IMR-90 (cell line): ENCODE measurements at regions not wholly inside any gene's neighbourhood (a gene's known extent, or its start where the extent isn't known, plus 50 kb on each side); places are given as distances from the start of the nearest gene placed in this dataset.

ENCODE experiments used
- ATAC-seq: fragments of 200-7000 bp; cut with Tn5 transposase; 2 replicates; pipeline ENCODE4 v1.9.1; 2020; ENCODE audit warnings: low read depth, mild to moderate bottlenecking, moderate library complexity
- BruUV-seq: library from RNA; stranded (reverse); fragments of 400-500 nt; replicated peaks from 2 replicates; lab custom pipeline; 2021; lab: Mats Ljungman, UMichigan
- CTCF ChIA-PET: fragments of 300-600 bp; formaldehyde crosslinking; extraction: SDS; loops from one replicate; lab custom pipeline; 2021; ENCODE audit warnings: antibody characterized with exemption; lab: Yijun Ruan, JAX
- POLR2A ChIA-PET: fragments of 300-600 bp; sonication (Branson Sonifier 250); formaldehyde crosslinking; loops from one replicate; lab custom pipeline; 2022; ENCODE audit warnings: antibody characterized with exemption; ENCODE audit not compliant: unreplicated experiment; lab: Charles Lee
- DNase-seq: peaks from one replicate; pipeline ENCODE4 v3.0.0; 2013
- H2AFZ ChIP-seq: replicated peaks from 2 replicates; pipeline ENCODE3; 2013; ENCODE audit warnings: low read length, mild to moderate bottlenecking; ENCODE audit not compliant: poor library complexity
- H2AK5ac ChIP-seq: 2 replicates; pipeline ENCODE4 v1.6.1; 2013; ENCODE audit warnings: low read depth, low read length, inconsistent platforms
- H2AK9ac ChIP-seq: replicated peaks from 2 replicates; pipeline ENCODE3; 2013; ENCODE audit warnings: mild to moderate bottlenecking, low read depth, low read length, moderate library complexity; ENCODE audit not compliant: poor library complexity
- H2BK120ac ChIP-seq: 2 replicates; pipeline ENCODE4 v1.6.1; 2013; ENCODE audit warnings: low read depth, low read length, inconsistent platforms
- H2BK15ac ChIP-seq: 3 replicates; pipeline ENCODE4 v1.6.1; 2013; ENCODE audit warnings: low read depth, low read length, inconsistent platforms
- H2BK20ac ChIP-seq: 2 replicates; pipeline ENCODE4 v1.6.1; 2013; ENCODE audit warnings: low read depth, mild to moderate bottlenecking, inconsistent platforms, low read length, moderate library complexity
- H2BK5ac ChIP-seq: 2 replicates; pipeline ENCODE4 v1.6.1; 2013; ENCODE audit warnings: mild to moderate bottlenecking, low read depth, low read length, inconsistent platforms; ENCODE audit not compliant: poor library complexity, severe bottlenecking
- H3K14ac ChIP-seq: replicated peaks from 2 replicates; pipeline ENCODE4 v1.6.1; 2013; ENCODE audit warnings: low read depth, low read length, inconsistent platforms
- H3K18ac ChIP-seq: 2 replicates; pipeline ENCODE4 v1.6.1; 2013; ENCODE audit warnings: low read depth, low read length, control low read depth
- H3K23ac ChIP-seq: 2 replicates; pipeline ENCODE4 v1.6.1; 2013; ENCODE audit warnings: low read depth, low read length, inconsistent platforms
- H3K27ac ChIP-seq: 2 replicates; pipeline ENCODE4 v1.5.1; 2013; ENCODE audit warnings: mild to moderate bottlenecking, control low read depth, low read length; ENCODE audit not compliant: insufficient read depth
- H3K27me3 ChIP-seq: 2 replicates; pipeline ENCODE4 v1.6.1; 2013; ENCODE audit warnings: low read length; ENCODE audit not compliant: control insufficient read depth, insufficient read depth
- H3K36me3 ChIP-seq: 2 replicates; pipeline ENCODE4 v1.6.1; 2013; ENCODE audit warnings: low read length, mixed read lengths; ENCODE audit not compliant: control insufficient read depth, insufficient read depth
- H3K4ac ChIP-seq: 2 replicates; pipeline ENCODE4 v1.6.1; 2013; ENCODE audit warnings: low read depth, low read length, inconsistent platforms
- H3K4me1 ChIP-seq: 2 replicates; pipeline ENCODE4 v1.6.1; 2013; ENCODE audit warnings: low read length, mixed read lengths; ENCODE audit not compliant: control insufficient read depth, insufficient read depth
- H3K4me2 ChIP-seq: 2 replicates; pipeline ENCODE4 v1.6.1; 2013; ENCODE audit warnings: low read depth, mild to moderate bottlenecking, control low read depth, low read length, moderate library complexity
- H3K4me3 ChIP-seq: 2 replicates; pipeline ENCODE4 v1.5.1; 2013; ENCODE audit warnings: low read depth, mild to moderate bottlenecking, control low read depth, low read length, moderate library complexity; ENCODE audit not compliant: insufficient read depth
- H3K56ac ChIP-seq: 2 replicates; pipeline ENCODE4 v1.6.1; 2013; ENCODE audit warnings: low read length, inconsistent platforms; ENCODE audit not compliant: insufficient read depth; ENCODE audit errors: extremely low read depth
- H3K79me1 ChIP-seq, 2 experiments: 2 replicates each; pipeline ENCODE4 v1.6.1; 2013; ENCODE audit warnings: low read length in 2 of 2, inconsistent platforms in 1 of 2, low read depth in 1 of 2
- H3K9ac ChIP-seq: 2 replicates; pipeline ENCODE4 v1.6.1; 2013; ENCODE audit warnings: low read depth, low read length, control low read depth
- H3K9me1 ChIP-seq: 2 replicates; pipeline ENCODE4 v1.6.1; 2013; ENCODE audit warnings: low read length, inconsistent platforms; ENCODE audit not compliant: insufficient read depth
- H3K9me3 ChIP-seq: 2 replicates; pipeline ENCODE4 v1.6.1; 2013; ENCODE audit warnings: low read length; ENCODE audit not compliant: control insufficient read depth, insufficient read depth
- H4K20me1 ChIP-seq: 2 replicates; pipeline ENCODE4 v1.6.1; 2013; ENCODE audit warnings: low read length, inconsistent platforms; ENCODE audit not compliant: insufficient read depth
- H4K5ac ChIP-seq: 2 replicates; pipeline ENCODE4 v1.6.1; 2013; ENCODE audit warnings: mild to moderate bottlenecking, low read depth, low read length, control low read depth
- H4K8ac ChIP-seq, 2 experiments: 2 replicates each; pipeline ENCODE4 v1.6.1; 2013; ENCODE audit warnings: low read depth in 2 of 2, low read length in 2 of 2, control low read depth in 1 of 2, inconsistent platforms in 1 of 2
- H4K91ac ChIP-seq: 2 replicates; pipeline ENCODE4 v1.6.1; 2013; ENCODE audit warnings: low read depth, low read length, inconsistent platforms; ENCODE audit not compliant: insufficient read depth
- BHLHE40 ChIP-seq: fragments of 150-350 bp; IDR thresholded peaks from 2 replicates; pipeline ENCODE4 v1.6.1; 2016; ENCODE audit warnings: mild to moderate bottlenecking, low read depth, low read length
- CEBPB ChIP-seq: IDR thresholded peaks from 2 replicates; pipeline ENCODE4 v1.6.1; 2012; ENCODE audit warnings: low read depth, low read length, improper control_type of control experiment
- SMC3 ChIP-seq: fragments of 150-350 bp; IDR thresholded peaks from 2 replicates; pipeline ENCODE4 v1.6.1; 2016; ENCODE audit warnings: low read depth, mild to moderate bottlenecking, antibody characterized with exemption, low read length, moderate library complexity
- WGBS, 2 experiments: methylation state at CpG; one replicate each; pipeline versions ENCODE4 v1.1.5 to v1.1.7; 2013; ENCODE audit warnings: missing lambda C conversion rate in 2 of 2; ENCODE audit not compliant: insufficient read length in 1 of 2; ENCODE audit errors: extremely low coverage in 2 of 2; 5-methylcytosine and 5-hydroxymethylcytosine counted together
- dilution Hi-C: fragments of 300-500 bp; cut with HindIII; formaldehyde crosslinking; loops from one replicate; pipeline ENCODE4 v1.14.3; 2018; ENCODE audit warnings: low sequenced_read_pairs; ENCODE audit not compliant: unreplicated experiment
- in situ Hi-C: fragments of 300-500 bp; cut with MboI; formaldehyde crosslinking; loops from 3 replicates; pipeline ENCODE4 v1.14.3; 2019; ENCODE audit warnings: low sequenced_read_pairs, inconsistent platforms, mixed read lengths
- intact Hi-C: fragments of 100-400 bp; cut with micrococcal nuclease; formaldehyde crosslinking; loops from 2 replicates; pipeline ENCODE4 v1.10.0; 2022

- DNase-seq (no peak), ATAC-seq (no peak)
- no peak overlapping the region for H3K56ac ChIP-seq
- no peak overlapping the region for H3K18ac ChIP-seq
- H4K91ac ChIP-seq = no peak overlapping the region
- H4K5ac ChIP-seq = no peak overlapping the region
- ChIA-PET POLR2A (no interaction called here), CTCF (no interaction called here)
- no TSS peak for BruUV-seq
- H2BK120ac ChIP-seq = no peak overlapping the region
- no peak overlapping the region for H3K4ac ChIP-seq
- dilution Hi-C loops = no loop called here
- H3K27ac ChIP-seq = no peak overlapping the region
- no peaks in the 10 kb centered on the region for H3K9me3 ChIP-seq
- H3K27me3 ChIP-seq = peaks cover 27% of the 10 kb centered on the region
- TF ChIP-seq CEBPB = no peak
- no peak for TF ChIP-seq BHLHE40
- no peak for TF ChIP-seq SMC3
- H3K36me3 ChIP-seq = no peaks in the 10 kb centered on the region
- in situ Hi-C loops = no loop called here
- H3K9ac ChIP-seq = no peak overlapping the region
- H3K14ac ChIP-seq = no peak overlapping the region
- H2BK5ac ChIP-seq = no peak overlapping the region
- intact Hi-C loops = no loop called here
- H3K4me1 ChIP-seq = no peaks in the 10 kb centered on the region; the same call in 1 of the 2 replicates
- no peak overlapping the region for H2BK20ac ChIP-seq
- no peaks in the 10 kb centered on the region for H4K20me1 ChIP-seq
- H4K8ac ChIP-seq = no peak overlapping the region
- H3K4me2 ChIP-seq = no peak overlapping the region
- no peaks in the 10 kb centered on the region for H3K79me1 ChIP-seq
- H3K9me1 ChIP-seq = no peaks in the 10 kb centered on the region
- no peak overlapping the region for H2AFZ ChIP-seq
- H2AK5ac ChIP-seq = no peak overlapping the region
- H3K23ac ChIP-seq = no peak overlapping the region
- no peak overlapping the region for H3K4me3 ChIP-seq
- no peak overlapping the region for H2AK9ac ChIP-seq
- no peak overlapping the region for H2BK15ac ChIP-seq
- 80% methylated on average over 1 of the region's 8 CpGs; no CpG with 5 or more reads in 1 of the 2 experiments for WGBS, 2 experiments
Observed at GRCh38 chr9:96072930-96073329, 197.4 kb downstream of the ERCC6L2 start.
